H1 (cell line): ENCODE measurements at regions not wholly inside any gene's neighbourhood (a gene's known extent, or its start where the extent isn't known, plus 50 kb on each side); places are given as distances from the start of the nearest gene placed in this dataset.

Experiments used
- CTCF ChIA-PET: fragments of 300-600 bp; sonication (Branson Sonifier 250); formaldehyde crosslinking; loops from one replicate; lab custom pipeline; 2021; ENCODE audit not compliant: partially characterized antibody; lab: Charles Lee
- POLR2A ChIA-PET: fragments of 300-600 bp; sonication (Branson Sonifier 250); formaldehyde crosslinking; loops from one replicate; lab custom pipeline; 2021; ENCODE audit warnings: inconsistent platforms; ENCODE audit not compliant: partially characterized antibody; lab: Charles Lee
- DNase-seq, 2 experiments: peaks; one replicate each; pipeline versions ENCODE4 v3.0.0 to v3.0.0-alpha.2; 2010 to 2022; ENCODE audit warnings: low spot score in 2 of 2, low read depth in 1 of 2, mixed read lengths in 1 of 2
- FAIRE-seq: peaks from 2 replicates; lab custom pipeline; 2011; peaks lifted over from hg19 to GRCh38; lab: Jason Lieb, UNC
- H2AFZ ChIP-seq: 2 replicates; pipeline ENCODE4 v1.8.1; 2012; ENCODE audit warnings: low read length, inconsistent platforms
- H2AK5ac ChIP-seq: 2 replicates; pipeline ENCODE4 v1.6.1; 2013; ENCODE audit warnings: low read depth, low read length
- H2BK120ac ChIP-seq: replicated peaks from 2 replicates; pipeline ENCODE3; 2013; ENCODE audit warnings: low read depth, low read length, inconsistent platforms
- H2BK12ac ChIP-seq: 2 replicates; pipeline ENCODE4 v1.6.1; 2013; ENCODE audit warnings: low read depth, low read length
- H2BK15ac ChIP-seq: 2 replicates; pipeline ENCODE4 v1.6.1; 2013; ENCODE audit warnings: low read length
- H2BK20ac ChIP-seq: 2 replicates; pipeline ENCODE4 v1.6.1; 2013; ENCODE audit warnings: low read length
- H2BK5ac ChIP-seq: 2 replicates; pipeline ENCODE4 v1.6.1; 2013; ENCODE audit warnings: low read depth, low read length
- H3K14ac ChIP-seq: 2 replicates; pipeline ENCODE4 v1.6.1; 2013; ENCODE audit warnings: inconsistent platforms; ENCODE audit not compliant: insufficient read length
- H3K18ac ChIP-seq: 2 replicates; pipeline ENCODE4 v1.6.1; 2013; ENCODE audit warnings: low read length; ENCODE audit errors: extremely low read depth
- H3K23ac ChIP-seq: 2 replicates; pipeline ENCODE4 v1.6.1; 2013; ENCODE audit warnings: inconsistent platforms; ENCODE audit not compliant: insufficient read length
- H3K23me2 ChIP-seq: 2 replicates; pipeline ENCODE4 v1.6.1; 2013; ENCODE audit warnings: low read depth, low read length
- H3K27ac ChIP-seq: 2 replicates; pipeline ENCODE4 v1.6.1; 2011; ENCODE audit warnings: low read depth, low read length, inconsistent platforms
- H3K27me3 ChIP-seq, 4 experiments: replicated peaks in 1 of 4; 1 replicate in 1 of 4; 2 replicates in 3 of 4; pipeline versions ENCODE4 v1.6.1 to v1.8.1; 2011 to 2013; ENCODE audit warnings: low read length in 3 of 4, mild to moderate bottlenecking in 3 of 4, inconsistent platforms in 2 of 4, mixed read lengths in 2 of 4, moderate library complexity in 1 of 4; ENCODE audit not compliant: control insufficient read depth in 3 of 4, insufficient read depth in 3 of 4; ENCODE audit errors: extremely low read depth in 1 of 4
- H3K36me3 ChIP-seq, 4 experiments: 2 replicates each; pipeline versions ENCODE4 v1.6.1 to v1.8.1; 2011 to 2013; ENCODE audit warnings: mild to moderate bottlenecking in 4 of 4, low read length in 3 of 4, moderate library complexity in 2 of 4, control low read depth in 1 of 4, inconsistent platforms in 1 of 4; ENCODE audit not compliant: insufficient read depth in 4 of 4, control insufficient read depth in 2 of 4
- H3K4ac ChIP-seq: replicated peaks from 2 replicates; pipeline ENCODE3; 2013; ENCODE audit warnings: low read length, low read depth, mixed read lengths, inconsistent platforms; ENCODE audit not compliant: insufficient read length
- H3K4me1 ChIP-seq, 4 experiments: replicated peaks in 1 of 4; 1 replicate in 1 of 4; 2 replicates in 3 of 4; pipeline versions ENCODE4 v1.6.1 to v1.8.1; 2011 to 2013; ENCODE audit warnings: low read length in 3 of 4, inconsistent platforms in 2 of 4, mixed read lengths in 1 of 4; ENCODE audit not compliant: insufficient read depth in 4 of 4, control insufficient read depth in 3 of 4
- H3K4me2 ChIP-seq, 2 experiments: 2 replicates each; pipeline versions ENCODE4 v1.6.1 to v1.8.1; 2011 to 2013; ENCODE audit warnings: low read depth in 2 of 2, low read length in 2 of 2, control low read depth in 1 of 2, inconsistent platforms in 1 of 2, mild to moderate bottlenecking in 1 of 2; ENCODE audit not compliant: insufficient read depth in 1 of 2
- H3K4me3 ChIP-seq, 4 experiments: fragments of 200-600, 300-600 bp in 1 of 4; sonication (generic), shearing (Covaris generic), sonication (Bioruptor Twin) in 1 of 4; 2 replicates each; pipeline versions ENCODE4 v1.5.1 to v1.8.1; 2011 to 2016; ENCODE audit warnings: low read length in 4 of 4, low read depth in 3 of 4, control low read depth in 2 of 4, inconsistent platforms in 2 of 4, mild to moderate bottlenecking in 2 of 4, mixed read lengths in 1 of 4, moderate library complexity in 1 of 4; ENCODE audit not compliant: insufficient read depth in 2 of 4; ENCODE audit errors: extremely low read depth in 1 of 4
- H3K56ac ChIP-seq: replicated peaks from 2 replicates; pipeline ENCODE3; 2013; ENCODE audit warnings: low read depth, mild to moderate bottlenecking, mixed read lengths, low read length, inconsistent platforms; ENCODE audit not compliant: insufficient read length
- H3K79me1 ChIP-seq: 2 replicates; pipeline ENCODE4 v1.6.1; 2013; ENCODE audit warnings: low read depth, low read length, control low read depth
- H3K79me2 ChIP-seq, 2 experiments: 2 replicates each; pipeline versions ENCODE4 v1.6.1 to v1.8.1; 2012 to 2013; ENCODE audit warnings: low read length in 2 of 2, mild to moderate bottlenecking in 2 of 2, inconsistent platforms in 1 of 2; ENCODE audit not compliant: insufficient read depth in 2 of 2, control insufficient read depth in 1 of 2
- H3K9ac ChIP-seq, 4 experiments: replicated peaks in 1 of 4; 1 replicate in 1 of 4; 2 replicates in 3 of 4; pipeline versions ENCODE4 v1.6.1 to v1.8.1; 2011 to 2013; ENCODE audit warnings: low read depth in 3 of 4, low read length in 3 of 4, control low read depth in 2 of 4, mild to moderate bottlenecking in 2 of 4, moderate library complexity in 2 of 4, inconsistent platforms in 1 of 4; ENCODE audit errors: extremely low read depth in 1 of 4
- H3K9me3 ChIP-seq, 2 experiments: 2 replicates each; pipeline versions ENCODE4 v1.6.1 to v1.8.1; 2012 to 2013; ENCODE audit warnings: mild to moderate bottlenecking in 2 of 2, moderate library complexity in 2 of 2, control low read depth in 1 of 2, inconsistent platforms in 1 of 2, low read depth in 1 of 2, low read length in 1 of 2, mixed read lengths in 1 of 2; ENCODE audit not compliant: insufficient read depth in 2 of 2
- H4K20me1 ChIP-seq, 2 experiments: replicated peaks in 1 of 2; 2 replicates each; pipeline versions ENCODE3 to v1.8.1; 2011 to 2013; ENCODE audit warnings: inconsistent platforms in 2 of 2, low read length in 2 of 2, mild to moderate bottlenecking in 1 of 2; ENCODE audit not compliant: insufficient read depth in 2 of 2, control insufficient read depth in 1 of 2
- H4K5ac ChIP-seq: 2 replicates; pipeline ENCODE4 v1.6.1; 2013; ENCODE audit warnings: low read length, low read depth, mixed read lengths, inconsistent platforms; ENCODE audit not compliant: insufficient read length
- H4K8ac ChIP-seq: 2 replicates; pipeline ENCODE4 v1.8.0; 2013; ENCODE audit warnings: mild to moderate bottlenecking, moderate library complexity, low read length, inconsistent platforms; ENCODE audit not compliant: insufficient read depth; ENCODE audit errors: extremely low read depth
- H4K91ac ChIP-seq: replicated peaks from 2 replicates; pipeline ENCODE3; 2013; ENCODE audit warnings: low read length, mixed read lengths, inconsistent platforms; ENCODE audit not compliant: insufficient read length
- ATF3 ChIP-seq: IDR thresholded peaks from 2 replicates; pipeline ENCODE4 v1.6.1; 2011; ENCODE audit warnings: low read depth, mild to moderate bottlenecking, low read length; ENCODE audit not compliant: insufficient read depth
- BACH1 ChIP-seq: IDR thresholded peaks from 2 replicates; pipeline ENCODE4 v1.6.1; 2012; ENCODE audit warnings: low read length, improper control_type of control experiment
- BRCA1 ChIP-seq: IDR thresholded peaks from 2 replicates; pipeline ENCODE4 v1.6.1; 2012; ENCODE audit warnings: low read depth, low read length, improper control_type of control experiment
- CBX5 ChIP-seq: fragments of 300-800, 300-1000 bp; sonication (generic); IDR thresholded peaks from 2 replicates; pipeline ENCODE4 v1.7.1; 2016; ENCODE audit warnings: antibody characterized with exemption, low read length, low read depth
- JUND ChIP-seq: IDR thresholded peaks from 2 replicates; pipeline ENCODE4 v1.6.1; 2011; ENCODE audit warnings: mild to moderate bottlenecking, improper control_type of control experiment, low read length
- KDM5A ChIP-seq: fragments of 200-600 bp; IDR thresholded peaks from 2 replicates; pipeline ENCODE4 v1.7.1; 2012; ENCODE audit warnings: mild to moderate bottlenecking, low read length, inconsistent platforms, mixed read lengths
- NANOG ChIP-seq: IDR thresholded peaks from 2 replicates; pipeline ENCODE4 v1.6.1; 2011; ENCODE audit warnings: low read length, low read depth, mild to moderate bottlenecking, inconsistent platforms; ENCODE audit not compliant: insufficient read depth, poor library complexity, severe bottlenecking
- NRF1 ChIP-seq: IDR thresholded peaks from 2 replicates; pipeline ENCODE4 v1.6.1; 2011; ENCODE audit warnings: mild to moderate bottlenecking, low read depth, low read length, improper control_type of control experiment
- POLR2A ChIP-seq, 2 experiments: IDR thresholded peaks; 1 replicate in 1 of 2; 2 replicates in 1 of 2; pipeline ENCODE4 v1.6.1; 2011; ENCODE audit warnings: low read depth in 2 of 2, low read length in 2 of 2, mild to moderate bottlenecking in 2 of 2; ENCODE audit errors: control extremely low read depth in 1 of 2
- RFX5 ChIP-seq: IDR thresholded peaks from 2 replicates; pipeline ENCODE4 v1.6.1; 2011; ENCODE audit warnings: low read depth, low read length, improper control_type of control experiment, borderline replicate concordance
- SIN3A ChIP-seq, 2 experiments: IDR thresholded peaks in 1 of 2; conservative IDR thresholded peaks in 1 of 2; 2 replicates each; pipeline ENCODE4 v1.6.1; 2011 to 2012; ENCODE audit warnings: low read length in 2 of 2, improper control_type of control experiment in 1 of 2, low read depth in 1 of 2, mild to moderate bottlenecking in 1 of 2
- TBP ChIP-seq: IDR thresholded peaks from 2 replicates; pipeline ENCODE4 v1.6.1; 2011; ENCODE audit warnings: low read depth, low read length, improper control_type of control experiment
- WGBS, 2 experiments: shearing (Covaris generic) in 1 of 2; methylation state at CpG; one replicate each; pipeline versions ENCODE4 v1.1.6 to v1.1.7; 2013 to 2015; ENCODE audit warnings: low lambda C conversion rate in 2 of 2, mixed read lengths in 2 of 2, inconsistent platforms in 1 of 2, low coverage in 1 of 2, missing lambda C conversion rate in 1 of 2; ENCODE audit not compliant: insufficient replicate concordance in 2 of 2, insufficient coverage in 1 of 2, insufficient read length in 1 of 2; ENCODE audit errors: extremely low coverage in 1 of 2, missing lambda C conversion rate in 1 of 2; 5-methylcytosine and 5-hydroxymethylcytosine counted together
- TF ChIP-seq, protein P1 (sequence below): IDR thresholded peaks from 2 replicates; pipeline ENCODE4 v1.6.1; 2012; ENCODE audit warnings: low read length, inconsistent platforms

DNA sequence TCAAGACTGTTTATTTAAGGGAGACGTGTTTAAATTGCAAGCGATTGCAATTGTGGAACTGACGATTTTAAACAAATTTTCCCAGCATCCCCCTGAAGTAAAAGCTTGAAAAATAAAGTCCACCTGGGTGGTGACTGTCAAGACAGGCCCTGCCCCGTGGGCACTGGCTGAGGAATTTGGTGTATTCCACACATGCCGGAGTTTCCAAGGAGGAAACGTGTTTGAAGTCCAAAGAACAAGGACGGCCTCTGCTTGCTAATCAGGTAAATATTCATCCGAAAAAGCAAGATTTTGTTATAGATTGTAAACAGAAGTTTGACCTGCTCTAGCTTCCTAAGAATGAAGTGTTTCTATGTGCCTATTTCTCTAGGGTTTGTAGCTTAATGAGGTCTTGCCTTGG is 505.1 kb downstream of the QKI start:
- H3K9ac ChIP-seq, result no peak overlapping the region
- H3K27me3 ChIP-seq, result no peaks in the 10 kb centered on the region
- no peak overlapping the region for H2BK120ac ChIP-seq
- no peaks in the 10 kb centered on the region for H3K9me3 ChIP-seq
- no peak overlapping the region for H3K4ac ChIP-seq
- H3K23ac ChIP-seq, result no peak overlapping the region
- no peak for FAIRE-seq
- no peaks in the 10 kb centered on the region for H3K23me2 ChIP-seq
- no peak overlapping the region for H2BK5ac ChIP-seq
- no peak overlapping the region for H2BK12ac ChIP-seq
- no peak overlapping the region for H4K91ac ChIP-seq
- H3K18ac ChIP-seq, result no peak overlapping the region
- no peak overlapping the region for H3K56ac ChIP-seq
- POLR2A ChIA-PET, result no interaction called here
- no peaks in the 10 kb centered on the region for H4K20me1 ChIP-seq
- H3K4me3 ChIP-seq, result no peak overlapping the region
- H4K5ac ChIP-seq, result no peak overlapping the region
- H4K8ac ChIP-seq, result no peak overlapping the region
- H2AFZ ChIP-seq, result no peak overlapping the region
- H3K4me1 ChIP-seq, result 0 out of 7 replicates have a peak, but pooled peaks cover 0 to 4% (median 0%) of the 10 kb centered on the region in 4 experiments
- no peak for DNase-seq
- no peak overlapping the region for H2AK5ac ChIP-seq
- WGBS, 2 experiments, result 89% methylated on average over 8 of the region's 8 CpGs; no CpG with 5 or more reads in 1 of the 2 experiments
- no peaks in the 10 kb centered on the region; a peak in 1 of 8 replicates for H3K36me3 ChIP-seq
- no peak overlapping the region for H3K4me2 ChIP-seq
- H2BK15ac ChIP-seq, result no peak overlapping the region
- no peaks in the 10 kb centered on the region for H3K79me2 ChIP-seq
- CTCF ChIA-PET, result no interaction called here
- no peak overlapping the region for H3K14ac ChIP-seq
- H3K27ac ChIP-seq, result no peak overlapping the region
- no peaks in the 10 kb centered on the region for H3K79me1 ChIP-seq
- no peak overlapping the region for H2BK20ac ChIP-seq
- TF ChIP-seq JUND, result no peak
- TF ChIP-seq KDM5A, result no peak
- TF ChIP-seq POLR2A (IDR thresholded peaks at IDR 0.05; ENCODE audit: control extremely low read depth in 1 of 2, low read depth in 2 of 2, low read length in 2 of 2), result no peak
- no peak for TF ChIP-seq NRF1
- TF ChIP-seq, protein P1, sequence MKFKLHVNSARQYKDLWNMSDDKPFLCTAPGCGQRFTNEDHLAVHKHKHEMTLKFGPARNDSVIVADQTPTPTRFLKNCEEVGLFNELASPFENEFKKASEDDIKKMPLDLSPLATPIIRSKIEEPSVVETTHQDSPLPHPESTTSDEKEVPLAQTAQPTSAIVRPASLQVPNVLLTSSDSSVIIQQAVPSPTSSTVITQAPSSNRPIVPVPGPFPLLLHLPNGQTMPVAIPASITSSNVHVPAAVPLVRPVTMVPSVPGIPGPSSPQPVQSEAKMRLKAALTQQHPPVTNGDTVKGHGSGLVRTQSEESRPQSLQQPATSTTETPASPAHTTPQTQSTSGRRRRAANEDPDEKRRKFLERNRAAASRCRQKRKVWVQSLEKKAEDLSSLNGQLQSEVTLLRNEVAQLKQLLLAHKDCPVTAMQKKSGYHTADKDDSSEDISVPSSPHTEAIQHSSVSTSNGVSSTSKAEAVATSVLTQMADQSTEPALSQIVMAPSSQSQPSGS, result no peak
- no peak for TF ChIP-seq NANOG
- no peak for TF ChIP-seq BACH1
- no peak for TF ChIP-seq ATF3
- TF ChIP-seq CBX5, result no peak
- no peak for TF ChIP-seq TBP
- TF ChIP-seq RFX5, result no peak
- no peak for TF ChIP-seq SIN3A (conservative IDR thresholded peaks at IDR 0.05 in 1 of 2, IDR thresholded peaks at IDR 0.05 in 1 of 2; ENCODE audit: low read depth in 1 of 2, low read length in 2 of 2)
- TF ChIP-seq BRCA1, result no peak
